ENCODE measurements at regions not wholly inside any gene's neighbourhood (a gene's known extent, or its start where the extent isn't known, plus 50 kb on each side); places are given as distances from the start of the nearest gene placed in this dataset.

DNA sequence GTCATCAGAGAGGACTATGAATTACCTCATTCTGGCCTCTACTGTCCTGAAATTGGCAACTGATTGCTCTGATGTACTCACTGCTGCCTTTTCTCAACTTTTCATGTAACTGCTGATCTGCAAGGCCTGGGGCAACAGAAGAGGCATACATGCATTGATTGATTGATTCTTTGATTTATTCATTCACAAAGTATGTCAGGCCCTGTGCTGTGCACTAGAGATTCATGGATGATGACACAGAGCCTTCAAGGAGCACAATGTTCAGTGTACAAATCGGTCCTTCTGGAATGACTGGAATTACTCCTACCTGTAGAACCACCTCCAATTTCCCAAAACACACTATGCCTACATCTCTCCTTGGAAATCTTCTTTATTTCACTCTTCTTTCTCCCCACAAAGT is 111.3 kb downstream of the LRATD1 start:
- TF ChIP-seq, protein P1, sequence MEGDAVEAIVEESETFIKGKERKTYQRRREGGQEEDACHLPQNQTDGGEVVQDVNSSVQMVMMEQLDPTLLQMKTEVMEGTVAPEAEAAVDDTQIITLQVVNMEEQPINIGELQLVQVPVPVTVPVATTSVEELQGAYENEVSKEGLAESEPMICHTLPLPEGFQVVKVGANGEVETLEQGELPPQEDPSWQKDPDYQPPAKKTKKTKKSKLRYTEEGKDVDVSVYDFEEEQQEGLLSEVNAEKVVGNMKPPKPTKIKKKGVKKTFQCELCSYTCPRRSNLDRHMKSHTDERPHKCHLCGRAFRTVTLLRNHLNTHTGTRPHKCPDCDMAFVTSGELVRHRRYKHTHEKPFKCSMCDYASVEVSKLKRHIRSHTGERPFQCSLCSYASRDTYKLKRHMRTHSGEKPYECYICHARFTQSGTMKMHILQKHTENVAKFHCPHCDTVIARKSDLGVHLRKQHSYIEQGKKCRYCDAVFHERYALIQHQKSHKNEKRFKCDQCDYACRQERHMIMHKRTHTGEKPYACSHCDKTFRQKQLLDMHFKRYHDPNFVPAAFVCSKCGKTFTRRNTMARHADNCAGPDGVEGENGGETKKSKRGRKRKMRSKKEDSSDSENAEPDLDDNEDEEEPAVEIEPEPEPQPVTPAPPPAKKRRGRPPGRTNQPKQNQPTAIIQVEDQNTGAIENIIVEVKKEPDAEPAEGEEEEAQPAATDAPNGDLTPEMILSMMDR (IDR thresholded peaks at IDR 0.05; ENCODE audit: insufficient read depth, low read depth, low read length) = no peak
- no peak for TF ChIP-seq EZH2 (IDR thresholded peaks at IDR 0.05; ENCODE audit: insufficient read depth, low read length)
